Erythroblast (primary cell): ENCODE measurements at regions not wholly inside any gene's neighbourhood (a gene's known extent, or its start where the extent isn't known, plus 50 kb on each side); places are given as distances from the start of the nearest gene placed in this dataset.
"Not testable (repeated sequence)": the region's sequence is repeated elsewhere in the genome, so short reads cannot be mapped to it uniquely, and the experiment has no call there.

Experiments used
- GATA1 ChIP-seq: IDR thresholded peaks from 2 replicates; pipeline ENCODE4 v1.6.1; 2011; ENCODE audit warnings: low read depth, mild to moderate bottlenecking, control low read depth, low read length, moderate library complexity
- POLR2A ChIP-seq: IDR thresholded peaks from 2 replicates; pipeline ENCODE4 v1.6.1; 2011; ENCODE audit warnings: mild to moderate bottlenecking, low read length

DNA sequence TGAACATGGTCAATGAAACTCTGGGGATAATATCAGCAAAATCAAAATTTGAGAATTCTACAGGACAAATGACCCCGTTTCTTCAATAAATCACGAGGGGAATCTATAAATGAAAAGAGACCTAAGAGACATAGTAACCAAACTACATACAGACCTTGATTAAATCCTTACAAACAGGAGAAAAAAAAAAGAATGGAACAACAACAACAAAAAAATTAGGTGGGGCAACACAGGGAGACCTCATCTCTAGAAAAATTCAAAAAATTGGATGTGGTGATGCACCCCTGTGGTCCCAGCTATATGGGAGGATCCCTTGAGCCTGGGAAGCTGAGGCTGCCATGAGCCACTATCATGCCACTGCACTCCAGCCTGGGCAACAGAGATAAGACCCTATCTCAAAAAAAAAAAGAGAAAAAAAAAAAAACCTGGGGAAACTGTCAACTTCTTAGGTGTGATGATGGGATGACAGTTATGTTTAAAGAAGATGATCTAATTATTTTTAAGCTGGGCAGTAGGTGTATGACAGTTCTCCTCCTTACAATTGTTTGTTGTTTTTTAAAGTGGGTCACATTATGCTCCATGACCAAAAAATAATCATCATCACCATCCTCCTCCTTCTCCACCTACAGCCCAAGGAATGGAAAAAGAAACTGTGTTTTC is 146.4 kb upstream of the EFCAB3 start:
- TF ChIP-seq POLR2A, GATA1: not testable (repeated sequence)
